Suprapubic skin (tissue), 4 donors: ENCODE measurements at regions not wholly inside any gene's neighbourhood (a gene's known extent, or its start where the extent isn't known, plus 50 kb on each side); places are given as distances from the start of the nearest gene placed in this dataset.

Source experiments
- EP300 ChIP-seq: sonication (generic); formaldehyde crosslinking; IDR thresholded peaks from one replicate; pipeline ENCODE4 v1.6.1; 2017; ENCODE audit warnings: antibody characterized with exemption
- POLR2A ChIP-seq, 2 donors: fragments of 450-650 bp; IDR thresholded peaks; one replicate each; pipeline ENCODE4 v1.6.1; 2017; ENCODE audit warnings: antibody characterized with exemption in 2 of 2, mild to moderate bottlenecking in 2 of 2, moderate library complexity in 2 of 2
- POLR2AphosphoS5 ChIP-seq, 3 donors: sonication (generic); formaldehyde crosslinking; IDR thresholded peaks; one replicate each; pipeline ENCODE4 v1.6.1; 2017; ENCODE audit warnings: antibody characterized with exemption in 3 of 3
- TF ChIP-seq, protein P1 (sequence below), 2 donors: fragments of 200-600 bp in 1 of 2; fragments of 450-650 bp in 1 of 2; sonication (generic) in 1 of 2; IDR thresholded peaks; one replicate each; pipeline ENCODE4 v1.5.1; 2016 to 2019; ENCODE audit warnings: antibody characterized with exemption in 2 of 2, mild to moderate bottlenecking in 1 of 2, moderate library complexity in 1 of 2

DNA sequence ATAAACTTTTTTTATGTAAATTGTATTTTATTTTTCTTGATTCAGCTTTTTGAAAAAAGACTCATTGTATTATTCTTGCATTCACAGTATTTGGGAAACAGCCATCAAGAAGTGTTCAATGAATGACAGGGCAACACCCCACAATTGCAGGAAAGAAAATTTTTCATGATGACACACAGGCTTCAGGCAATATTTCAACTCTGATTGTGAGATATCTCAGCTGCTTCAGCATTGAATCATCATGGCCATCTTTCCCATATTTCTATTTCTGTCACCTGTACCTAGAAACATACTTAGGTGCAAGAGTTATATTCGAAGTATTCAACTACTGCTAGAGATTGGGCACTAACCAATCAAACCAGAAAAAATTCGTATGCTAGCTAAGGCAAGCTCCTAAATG, 446.0 kb downstream of the ISL1 start:
- TF ChIP-seq, protein P1, sequence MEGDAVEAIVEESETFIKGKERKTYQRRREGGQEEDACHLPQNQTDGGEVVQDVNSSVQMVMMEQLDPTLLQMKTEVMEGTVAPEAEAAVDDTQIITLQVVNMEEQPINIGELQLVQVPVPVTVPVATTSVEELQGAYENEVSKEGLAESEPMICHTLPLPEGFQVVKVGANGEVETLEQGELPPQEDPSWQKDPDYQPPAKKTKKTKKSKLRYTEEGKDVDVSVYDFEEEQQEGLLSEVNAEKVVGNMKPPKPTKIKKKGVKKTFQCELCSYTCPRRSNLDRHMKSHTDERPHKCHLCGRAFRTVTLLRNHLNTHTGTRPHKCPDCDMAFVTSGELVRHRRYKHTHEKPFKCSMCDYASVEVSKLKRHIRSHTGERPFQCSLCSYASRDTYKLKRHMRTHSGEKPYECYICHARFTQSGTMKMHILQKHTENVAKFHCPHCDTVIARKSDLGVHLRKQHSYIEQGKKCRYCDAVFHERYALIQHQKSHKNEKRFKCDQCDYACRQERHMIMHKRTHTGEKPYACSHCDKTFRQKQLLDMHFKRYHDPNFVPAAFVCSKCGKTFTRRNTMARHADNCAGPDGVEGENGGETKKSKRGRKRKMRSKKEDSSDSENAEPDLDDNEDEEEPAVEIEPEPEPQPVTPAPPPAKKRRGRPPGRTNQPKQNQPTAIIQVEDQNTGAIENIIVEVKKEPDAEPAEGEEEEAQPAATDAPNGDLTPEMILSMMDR (IDR thresholded peaks at IDR 0.05), result no peak
- TF ChIP-seq EP300 (no peak), POLR2A (IDR thresholded peaks at IDR 0.05) (no peak), POLR2AphosphoS5 (IDR thresholded peaks at IDR 0.05) (no peak)
